NCI-H1694 (cell line): ENCODE measurements at regions not wholly inside any gene's neighbourhood (a gene's known extent, or its start where the extent isn't known, plus 50 kb on each side); places are given as distances from the start of the nearest gene placed in this dataset.
"Not testable (repeated sequence)": the region's sequence is repeated elsewhere in the genome, so short reads cannot be mapped to it uniquely, and the experiment has no call there.

Source experiments
- DNase-seq: peaks from one replicate; lab custom pipeline; 2025; lab: John Stamatoyannopoulos, UW

- no peak for DNase-seq
Observed at GRCh38 chr3:164927728-164928127, 150.6 kb downstream of the SI start.

- DNase-seq: no peak
Observed at GRCh38 chr3:164918905-164919304, 159.4 kb downstream of the SI start.

- no peak for DNase-seq
Observed at GRCh38 chr3:164912916-164913315, 165.4 kb downstream of the SI start.

DNA sequence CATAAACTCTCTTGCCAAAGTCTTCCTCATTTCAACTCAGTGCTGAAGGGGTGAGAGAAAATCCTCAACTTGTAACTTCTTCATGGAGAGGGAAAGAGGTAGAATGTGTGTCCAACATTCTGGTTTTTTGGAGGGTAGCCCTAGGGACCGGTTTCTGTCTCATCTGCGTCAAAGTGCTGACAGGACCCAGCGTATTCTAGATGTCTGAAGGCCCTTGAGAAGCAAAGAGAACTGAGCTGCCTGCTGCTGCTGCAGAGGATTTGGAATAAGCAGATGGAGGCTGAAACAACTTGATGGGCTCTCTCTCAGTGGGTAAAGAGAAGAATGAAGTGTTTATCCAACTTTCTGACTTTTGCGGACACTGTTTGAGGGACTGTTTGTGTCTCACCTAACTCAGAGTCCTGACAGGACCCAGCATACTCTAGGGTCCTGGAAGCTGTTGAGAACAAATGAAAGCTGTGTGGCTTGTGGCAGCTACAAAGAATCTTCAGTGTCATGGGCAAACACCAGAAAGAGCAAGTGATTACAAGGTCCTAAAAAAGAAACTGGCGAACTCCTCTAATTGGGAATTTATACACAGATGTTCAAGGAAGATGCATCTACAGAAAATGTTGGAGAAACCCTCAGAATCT lies 174.4 kb downstream of the SI start:
- no peak for DNase-seq

DNA sequence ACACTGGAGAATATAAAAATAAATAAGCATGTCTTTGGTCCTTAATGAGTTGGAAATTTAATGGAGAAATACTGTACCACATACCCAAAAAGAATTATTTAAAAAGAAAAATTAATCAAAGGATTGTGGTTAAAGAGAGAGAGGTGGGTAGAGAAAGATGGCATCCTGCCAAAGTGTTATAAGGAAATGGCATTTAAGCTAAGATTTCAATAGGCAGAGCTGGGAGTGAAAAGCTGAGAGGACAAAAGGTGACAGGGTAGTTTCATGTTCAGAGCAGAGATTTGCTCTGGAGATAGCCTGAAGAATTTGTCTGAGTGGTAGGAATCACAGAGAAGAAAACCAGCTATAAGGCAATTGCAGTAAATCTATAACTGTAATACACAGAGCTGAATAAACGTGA lies 181.0 kb downstream of the SI start:
- no peak for DNase-seq

DNA sequence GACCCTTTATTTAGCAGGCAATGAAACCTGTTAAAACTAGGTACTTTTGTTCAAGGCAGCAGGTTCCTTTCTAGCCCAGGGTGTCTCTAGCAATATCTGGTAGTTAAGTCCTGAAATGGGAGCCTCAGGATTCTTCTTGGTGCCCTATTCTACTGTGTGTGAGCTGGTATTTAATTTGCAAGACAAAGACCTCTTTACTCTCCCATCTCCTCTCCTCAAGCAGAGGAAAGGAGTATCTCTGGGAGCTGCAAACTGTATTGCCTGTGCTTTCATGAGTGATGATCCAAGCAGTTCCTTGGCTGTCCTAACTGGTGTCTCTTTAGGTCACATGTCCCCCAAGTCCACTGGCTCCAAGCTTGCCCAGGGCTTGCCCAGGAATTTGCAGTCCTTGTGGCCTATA lies 188.2 kb downstream of the SI start:
- no peak for DNase-seq

- no peak for DNase-seq
Observed at GRCh38 chr3:164883171-164883570, 195.1 kb downstream of the SI start.

- DNase-seq: no peak
Observed at GRCh38 chr3:164879201-164879600, 199.1 kb downstream of the SI start.

DNA sequence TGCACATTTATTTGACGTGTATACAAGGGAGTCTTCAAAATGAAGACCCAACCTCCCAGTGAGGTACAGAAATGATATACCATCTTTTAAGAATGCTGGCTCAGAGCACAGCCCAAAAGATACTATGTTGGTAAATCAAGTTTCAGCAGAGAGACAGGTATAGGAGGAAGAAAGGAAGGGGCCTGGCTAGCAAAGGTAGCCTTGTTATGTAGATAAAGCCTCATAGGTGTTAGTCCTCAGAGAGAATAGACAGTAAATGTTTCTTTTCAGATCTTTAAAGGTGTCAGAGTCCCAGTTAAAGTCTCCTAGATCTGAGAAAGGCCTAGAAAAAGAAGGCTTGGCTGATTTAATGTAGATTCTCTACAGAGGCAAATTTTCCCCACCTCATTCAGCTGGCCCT lies 213.8 kb downstream of the SI start:
- DNase-seq: no peak

- no peak for DNase-seq
Observed at GRCh38 chr3:164852866-164853265, 225.4 kb downstream of the SI start.

DNA sequence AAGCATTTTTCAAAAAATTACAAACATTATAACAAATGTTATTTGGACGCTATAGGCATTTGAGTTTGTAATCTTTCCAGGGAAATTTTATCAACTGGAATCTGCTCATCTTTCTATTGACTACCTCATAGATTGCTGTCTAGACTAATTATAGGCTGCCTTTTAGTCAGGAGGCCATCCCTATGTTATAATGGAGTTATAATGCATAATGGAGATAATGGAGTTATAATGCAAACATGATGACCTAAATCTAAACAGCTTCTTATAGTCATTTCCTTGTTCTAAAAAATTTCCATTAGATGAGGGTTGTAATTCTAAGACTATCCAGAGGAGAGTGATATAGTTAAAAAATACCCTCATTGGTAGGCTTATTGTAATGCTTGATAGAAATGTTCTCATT lies 226.4 kb downstream of the SI start:
- DNase-seq: no peak

DNA sequence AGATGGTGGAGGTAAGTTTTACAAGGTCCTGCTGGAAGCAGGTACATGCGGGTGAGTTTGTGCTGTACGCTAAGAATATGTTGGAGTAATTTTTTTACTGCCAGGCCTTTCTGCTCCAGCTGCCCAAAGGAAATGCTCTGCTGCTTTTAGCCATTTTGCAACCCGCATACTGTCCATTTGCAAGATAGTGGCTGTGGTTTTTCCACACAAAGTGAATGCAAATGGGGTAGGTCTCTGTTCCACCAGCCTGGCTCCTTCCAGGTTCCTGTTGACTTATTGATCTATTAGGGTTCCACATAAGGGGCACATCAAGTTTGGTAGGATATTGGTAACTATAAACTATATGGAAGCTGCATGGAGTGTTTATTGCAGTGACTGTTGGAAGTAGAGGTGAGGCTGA lies 227.1 kb downstream of the SI start:
- DNase-seq: no peak

DNA sequence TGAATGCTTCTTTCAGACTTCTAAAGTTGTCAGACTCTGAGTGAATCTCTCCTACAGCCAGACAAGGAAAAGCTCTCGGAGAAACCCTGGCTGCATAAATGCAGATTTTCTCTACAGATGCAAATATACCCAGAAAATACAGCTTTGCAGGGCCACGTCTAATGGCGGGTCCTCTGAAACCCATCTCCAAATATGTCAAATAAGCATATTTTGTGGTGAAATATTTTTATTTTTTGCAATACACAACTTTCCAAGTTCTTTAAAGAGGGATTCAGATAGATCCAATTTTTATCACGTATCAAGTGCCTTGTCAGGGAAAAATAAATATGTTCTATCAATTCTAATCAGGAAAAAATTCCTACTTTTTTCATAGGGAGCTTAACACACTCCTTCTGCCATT lies 229.4 kb downstream of the SI start:
- no peak for DNase-seq

GRCh38 chr3:164845739-164846138 lies 232.6 kb downstream of the SI start:
- no peak for DNase-seq

GRCh38 chr3:164832216-164832615 lies 246.1 kb downstream of the SI start:
- DNase-seq: no peak

- no peak for DNase-seq
Observed at GRCh38 chr3:164818318-164818717, 260.0 kb downstream of the SI start.

DNA sequence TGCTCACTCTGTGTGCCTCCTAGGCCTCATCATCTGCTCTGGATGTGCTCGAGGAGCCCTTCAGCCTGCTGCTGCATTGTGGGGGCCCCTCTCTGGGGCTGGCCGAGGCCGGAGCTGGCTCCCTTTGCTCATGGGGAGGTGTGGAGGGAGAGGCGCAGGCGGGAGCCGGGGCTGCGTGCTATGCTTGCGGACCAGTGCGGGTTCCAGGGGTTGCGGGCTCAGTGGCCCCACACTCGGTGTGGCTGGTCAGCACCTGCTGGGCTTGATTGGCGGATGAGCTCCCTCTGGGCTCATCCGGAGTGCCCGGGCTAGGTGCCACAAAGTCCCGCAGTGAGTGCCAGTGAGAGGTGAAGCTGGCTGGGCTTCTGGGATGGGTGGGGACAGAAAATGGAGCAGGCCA lies 264.2 kb downstream of the SI start:
- DNase-seq: no peak

GRCh38 chr3:164812042-164812441 lies 266.3 kb downstream of the SI start:
- no peak for DNase-seq

- no peak for DNase-seq
Observed at GRCh38 chr3:164806188-164806587, 272.1 kb downstream of the SI start.

GRCh38 chr3:164794099-164794498 lies 284.2 kb downstream of the SI start:
- DNase-seq: no peak

- DNase-seq: no peak
Observed at GRCh38 chr3:164791263-164791662, 287.0 kb downstream of the SI start.

- not testable (repeated sequence) for DNase-seq
Observed at GRCh38 chr3:164784407-164784806, 293.9 kb downstream of the SI start.

DNA sequence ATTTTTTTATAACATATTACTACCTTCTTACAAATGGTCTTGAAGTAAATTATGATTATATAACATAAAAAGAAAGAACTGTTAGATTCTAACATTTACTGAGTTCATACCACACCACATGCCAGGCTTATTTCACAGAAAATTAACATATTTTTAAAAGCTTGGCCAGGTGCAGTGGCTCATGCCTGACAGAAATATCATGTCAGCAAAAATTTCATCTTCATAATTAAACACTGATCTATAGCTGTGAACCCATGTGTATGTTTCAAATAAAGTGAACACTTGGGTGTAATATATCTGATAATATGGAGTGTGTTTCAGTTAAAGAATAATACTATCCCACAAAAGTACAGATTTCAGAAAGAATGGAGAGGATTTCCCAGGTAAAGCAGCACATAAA lies 296.5 kb downstream of the SI start:
- no peak for DNase-seq

DNA sequence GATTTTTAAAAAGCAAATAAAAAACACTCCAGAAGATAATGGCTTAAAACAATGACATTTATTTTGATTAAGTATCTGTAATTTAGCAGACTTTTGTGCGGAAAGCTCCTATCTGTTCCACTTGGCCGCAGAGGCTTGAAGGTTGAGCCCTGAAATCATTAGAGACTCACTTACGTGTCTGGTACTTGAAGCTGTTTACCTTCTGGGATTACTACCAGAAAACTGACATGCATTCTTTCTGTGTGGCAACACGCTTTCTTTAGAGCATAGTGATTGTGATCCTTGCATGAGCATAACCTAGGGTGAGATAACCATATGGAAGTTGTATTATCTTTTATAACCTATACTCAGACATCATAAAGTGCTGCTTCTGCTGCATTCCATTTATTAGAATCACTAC lies 298.5 kb downstream of the SI start:
- DNase-seq: no peak

DNA sequence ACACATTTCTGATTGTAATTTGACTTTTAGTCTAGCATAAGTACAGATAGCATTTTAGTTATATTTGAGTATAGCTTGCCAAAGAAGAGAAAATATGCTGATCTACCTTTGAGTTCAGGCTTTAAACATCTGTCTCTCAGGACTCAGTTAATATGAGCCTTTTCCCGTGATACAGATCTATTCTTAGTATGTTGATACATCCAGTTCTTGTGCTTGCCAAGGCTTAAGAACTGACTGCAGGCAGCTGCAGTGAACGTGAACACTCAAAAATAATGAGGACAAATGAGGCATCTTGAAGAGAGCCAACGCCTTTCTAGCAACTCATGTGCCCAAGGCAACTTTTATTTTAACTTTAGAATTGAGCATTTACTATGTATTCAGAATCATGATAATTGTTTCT lies 325.5 kb downstream of the SI start:
- DNase-seq: no peak
